Osteoblast (primary cell): ENCODE measurements at regions not wholly inside any gene's neighbourhood (a gene's known extent, or its start where the extent isn't known, plus 50 kb on each side); places are given as distances from the start of the nearest gene placed in this dataset.

ENCODE experiments used
- DNase-seq: peaks from one replicate; pipeline ENCODE4 v3.0.0; 2011; ENCODE audit warnings: low spot score, mixed read lengths; ENCODE audit not compliant: insufficient read length; ENCODE audit errors: missing footprints
- H2AFZ ChIP-seq: 2 replicates; pipeline ENCODE4 v1.6.0; 2011; ENCODE audit warnings: mild to moderate bottlenecking, low read length
- H3K27ac ChIP-seq: 2 replicates; pipeline ENCODE4 v1.5.1; 2011; ENCODE audit warnings: mild to moderate bottlenecking, low read depth, low read length, moderate library complexity
- H3K27me3 ChIP-seq: 2 replicates; pipeline ENCODE4 v1.6.0; 2012; ENCODE audit warnings: mild to moderate bottlenecking, control low read depth, inconsistent platforms, low read length, moderate library complexity; ENCODE audit not compliant: insufficient read depth
- H3K36me3 ChIP-seq: 2 replicates; pipeline ENCODE4 v1.5.1; 2011; ENCODE audit warnings: mild to moderate bottlenecking, low read length, control low read depth, moderate library complexity; ENCODE audit not compliant: insufficient read depth
- H3K4me1 ChIP-seq: 2 replicates; pipeline ENCODE4 v1.5.1; 2011; ENCODE audit warnings: mild to moderate bottlenecking, low read length, control low read depth, moderate library complexity; ENCODE audit not compliant: insufficient read depth
- H3K4me2 ChIP-seq: 2 replicates; pipeline ENCODE4 v1.6.0; 2011; ENCODE audit warnings: mild to moderate bottlenecking, low read length; ENCODE audit not compliant: insufficient read depth
- H3K4me3 ChIP-seq: fragments of 200-600 bp; sonication (generic); 3 replicates; pipeline ENCODE4 v1.5.1; 2012; ENCODE audit warnings: mild to moderate bottlenecking, low read length, inconsistent platforms; ENCODE audit not compliant: insufficient read depth
- H3K79me2 ChIP-seq: 2 replicates; pipeline ENCODE4 v1.6.0; 2012; ENCODE audit warnings: mild to moderate bottlenecking, low read length, control low read depth, inconsistent platforms; ENCODE audit not compliant: insufficient read depth
- H3K9me3 ChIP-seq: 2 replicates; pipeline ENCODE4 v1.5.1; 2011; ENCODE audit warnings: low read depth, low read length, control low read depth
- H4K20me1 ChIP-seq: 2 replicates; pipeline ENCODE4 v1.6.0; 2012; ENCODE audit warnings: mild to moderate bottlenecking, low read length, control low read depth; ENCODE audit not compliant: insufficient read depth
- TF ChIP-seq, protein P1 (sequence below): IDR thresholded peaks from 2 replicates; pipeline ENCODE4 v1.5.1; 2011; ENCODE audit warnings: mild to moderate bottlenecking, low read depth, low read length, moderate library complexity; ENCODE audit errors: extremely low read depth

- H3K9me3 ChIP-seq = peaks cover 3% of the 10 kb centered on the region
- no peak overlapping the region for H3K27ac ChIP-seq
- H3K79me2 ChIP-seq = no peaks in the 10 kb centered on the region
- no peaks in the 10 kb centered on the region for H3K27me3 ChIP-seq
- H3K36me3 ChIP-seq = no peaks in the 10 kb centered on the region
- no peaks in the 10 kb centered on the region for H4K20me1 ChIP-seq
- TF ChIP-seq, protein P1, sequence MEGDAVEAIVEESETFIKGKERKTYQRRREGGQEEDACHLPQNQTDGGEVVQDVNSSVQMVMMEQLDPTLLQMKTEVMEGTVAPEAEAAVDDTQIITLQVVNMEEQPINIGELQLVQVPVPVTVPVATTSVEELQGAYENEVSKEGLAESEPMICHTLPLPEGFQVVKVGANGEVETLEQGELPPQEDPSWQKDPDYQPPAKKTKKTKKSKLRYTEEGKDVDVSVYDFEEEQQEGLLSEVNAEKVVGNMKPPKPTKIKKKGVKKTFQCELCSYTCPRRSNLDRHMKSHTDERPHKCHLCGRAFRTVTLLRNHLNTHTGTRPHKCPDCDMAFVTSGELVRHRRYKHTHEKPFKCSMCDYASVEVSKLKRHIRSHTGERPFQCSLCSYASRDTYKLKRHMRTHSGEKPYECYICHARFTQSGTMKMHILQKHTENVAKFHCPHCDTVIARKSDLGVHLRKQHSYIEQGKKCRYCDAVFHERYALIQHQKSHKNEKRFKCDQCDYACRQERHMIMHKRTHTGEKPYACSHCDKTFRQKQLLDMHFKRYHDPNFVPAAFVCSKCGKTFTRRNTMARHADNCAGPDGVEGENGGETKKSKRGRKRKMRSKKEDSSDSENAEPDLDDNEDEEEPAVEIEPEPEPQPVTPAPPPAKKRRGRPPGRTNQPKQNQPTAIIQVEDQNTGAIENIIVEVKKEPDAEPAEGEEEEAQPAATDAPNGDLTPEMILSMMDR = no peak
- no peak overlapping the region for H3K4me2 ChIP-seq
- H2AFZ ChIP-seq = no peak overlapping the region
- DNase-seq = no peak
- no peak overlapping the region for H3K4me3 ChIP-seq
- no peaks in the 10 kb centered on the region for H3K4me1 ChIP-seq
Observed at GRCh38 chr14:38316922-38317321, 61.0 kb upstream of the CLEC14A start.

DNA sequence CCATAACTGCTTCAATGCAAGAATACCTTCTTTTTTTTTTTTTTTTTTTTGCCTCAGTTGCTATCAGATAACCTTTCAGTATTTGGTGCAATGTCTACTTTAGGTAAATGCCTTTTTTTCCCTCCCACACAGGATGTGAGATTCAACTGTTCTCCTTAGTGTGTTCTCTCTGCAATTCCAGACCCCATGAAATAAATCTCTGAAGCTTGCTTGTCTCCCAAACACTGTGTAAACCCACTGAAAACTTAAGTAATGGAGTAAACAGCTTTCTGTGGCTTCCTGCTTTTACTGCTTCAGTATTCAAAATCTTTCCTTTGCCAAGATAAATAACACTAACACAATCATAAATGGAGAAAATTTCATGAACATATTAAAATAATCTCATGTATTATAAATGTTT lies 55.8 kb upstream of the CLEC14A start:
- DNase-seq = no peak
- peaks cover 2% of the 10 kb centered on the region for H3K9me3 ChIP-seq
- no peaks in the 10 kb centered on the region for H4K20me1 ChIP-seq
- TF ChIP-seq, protein P1 = no peak
- no peaks in the 10 kb centered on the region for H3K4me1 ChIP-seq
- H3K4me3 ChIP-seq = no peak overlapping the region
- no peaks in the 10 kb centered on the region for H3K79me2 ChIP-seq
- no peaks in the 10 kb centered on the region for H3K36me3 ChIP-seq
- no peak overlapping the region for H2AFZ ChIP-seq
- no peak overlapping the region for H3K4me2 ChIP-seq
- no peaks in the 10 kb centered on the region for H3K27me3 ChIP-seq
- no peak overlapping the region for H3K27ac ChIP-seq

GRCh38 chr14:38310420-38310995 lies 54.6 kb upstream of the CLEC14A start:
- no peaks in the 10 kb centered on the region for H3K36me3 ChIP-seq
- no peaks in the 10 kb centered on the region for H4K20me1 ChIP-seq
- H3K4me3 ChIP-seq = no peak overlapping the region
- H3K4me2 ChIP-seq = no peak overlapping the region
- TF ChIP-seq, protein P1 = no peak
- no peaks in the 10 kb centered on the region for H3K4me1 ChIP-seq
- no peaks in the 10 kb centered on the region for H3K27me3 ChIP-seq
- DNase-seq = no peak
- peaks cover 2% of the 10 kb centered on the region for H3K9me3 ChIP-seq
- no peak overlapping the region for H2AFZ ChIP-seq
- no peak overlapping the region for H3K27ac ChIP-seq
- no peaks in the 10 kb centered on the region for H3K79me2 ChIP-seq

- peaks cover 2% of the 10 kb centered on the region for H3K9me3 ChIP-seq
- no peak overlapping the region for H3K27ac ChIP-seq
- H3K4me1 ChIP-seq = no peaks in the 10 kb centered on the region
- no peak overlapping the region for H2AFZ ChIP-seq
- no peaks in the 10 kb centered on the region for H4K20me1 ChIP-seq
- no peak overlapping the region for H3K4me2 ChIP-seq
- H3K36me3 ChIP-seq = no peaks in the 10 kb centered on the region
- no peaks in the 10 kb centered on the region for H3K79me2 ChIP-seq
- H3K27me3 ChIP-seq = no peaks in the 10 kb centered on the region
- H3K4me3 ChIP-seq = no peak overlapping the region
- TF ChIP-seq, protein P1 = no peak
- no peak for DNase-seq
Observed at GRCh38 chr14:38309522-38310277, 53.8 kb upstream of the CLEC14A start.
